ENCODE measurements at regions not wholly inside any gene's neighbourhood (a gene's known extent, or its start where the extent isn't known, plus 50 kb on each side); places are given as distances from the start of the nearest gene placed in this dataset.

GRCh38 chr5:96096724-96097123 is 135.1 kb upstream of the ELL2 start:
- Histone ChIP-seq H3K4me1 (ENCODE audit: control insufficient read depth in 1 of 2, insufficient read depth in 2 of 2, low read length in 2 of 2) (peaks cover 0 to 5% of the 10 kb centered on the region in 2 donors), H3K9ac (ENCODE audit: insufficient read depth, low read length, poor library complexity, severe bottlenecking) (no peak overlapping the region), H3K79me2 (ENCODE audit: insufficient read depth, low read length) (no peaks in the 10 kb centered on the region), H2AFZ (ENCODE audit: insufficient read depth, low read depth, low read length, poor library complexity, severe bottlenecking) (no peak overlapping the region), H3K36me3 (replicated peaks in 1 of 2; ENCODE audit: control insufficient read depth in 1 of 2, insufficient read depth in 2 of 2, low read length in 2 of 2) (no peaks in the 10 kb centered on the region), H3K27ac (ENCODE audit: low read depth in 1 of 2, low read length in 2 of 2) (no peak overlapping the region), H3K9me3 (replicated peaks in 1 of 2; ENCODE audit: control insufficient read depth in 1 of 2, insufficient read depth in 1 of 2, low read length in 2 of 2) (no peaks in the 10 kb centered on the region), H4K20me1 (ENCODE audit: insufficient read depth, low read length) (no peaks in the 10 kb centered on the region), H3K4me3 (replicated peaks in 1 of 3; ENCODE audit: low read depth in 2 of 3, low read length in 3 of 3) (no peak overlapping the region), H3K4me2 (replicated peaks; ENCODE audit: extremely low read depth, low read length, poor library complexity, severe bottlenecking) (no peak overlapping the region), H3K27me3 (ENCODE audit: control insufficient read depth in 2 of 2, insufficient read depth in 2 of 2, low read length in 2 of 2) (no peaks in the 10 kb centered on the region)
- Mint-ChIP-seq H3K36me3 (no peaks in the 10 kb centered on the region), H3K27ac (no peak overlapping the region), H3K27me3 (ENCODE audit: low read depth in 3 of 3) (peaks cover 0 to 2% (median 2%) of the 10 kb centered on the region in 3 donors), H3K9me3 (peaks cover 0 to 8% (median 3%) of the 10 kb centered on the region in 7 donors), H3K4me1 (peaks cover 3% of the 10 kb centered on the region), H3K4me3 (no peak overlapping the region)
- TF ChIP-seq CTCF (IDR thresholded peaks at IDR 0.05), result no peak
- WGBS (ENCODE audit: insufficient coverage), result no CpG with 5 or more reads among the region's 2 CpGs
- intact Hi-C loops (cut with micrococcal nuclease), result no loop called here
- DNase-seq, result no peak

GRCh38 chr5:96094904-96095303 is 133.3 kb upstream of the ELL2 start:
- Mint-ChIP-seq H3K9me3 (peaks cover 0 to 6% (median 3%) of the 10 kb centered on the region in 7 donors), H3K4me1 (peaks cover 3% of the 10 kb centered on the region), H3K27me3 (ENCODE audit: low read depth in 3 of 3) (peaks cover 0 to 2% (median 0%) of the 10 kb centered on the region in 3 donors), H3K36me3 (no peaks in the 10 kb centered on the region), H3K4me3 (no peak overlapping the region), H3K27ac (no peak overlapping the region)
- H3K4me3 ChIP-seq (replicated peaks in 1 of 3; ENCODE audit: low read depth in 2 of 3, low read length in 3 of 3), result no peak overlapping the region
- no peak for DNase-seq
- H2AFZ ChIP-seq (ENCODE audit: insufficient read depth, low read depth, low read length, poor library complexity, severe bottlenecking), result no peak overlapping the region
- H3K9ac ChIP-seq (ENCODE audit: insufficient read depth, low read length, poor library complexity, severe bottlenecking), result no peak overlapping the region
- H3K4me2 ChIP-seq (replicated peaks; ENCODE audit: extremely low read depth, low read length, poor library complexity, severe bottlenecking), result no peak overlapping the region
- H3K4me1 ChIP-seq (ENCODE audit: control insufficient read depth in 1 of 2, insufficient read depth in 2 of 2, low read length in 2 of 2), result peaks cover 0 to 5% of the 10 kb centered on the region in 2 donors
- no peaks in the 10 kb centered on the region for H3K36me3 ChIP-seq (replicated peaks in 1 of 2; ENCODE audit: control insufficient read depth in 1 of 2, insufficient read depth in 2 of 2, low read length in 2 of 2)
- no peaks in the 10 kb centered on the region for H3K27me3 ChIP-seq (ENCODE audit: control insufficient read depth in 2 of 2, insufficient read depth in 2 of 2, low read length in 2 of 2)
- no peaks in the 10 kb centered on the region for H4K20me1 ChIP-seq (ENCODE audit: insufficient read depth, low read length)
- TF ChIP-seq CTCF (IDR thresholded peaks at IDR 0.05), result no peak
- H3K27ac ChIP-seq (ENCODE audit: low read depth in 1 of 2, low read length in 2 of 2), result no peak overlapping the region
- H3K9me3 ChIP-seq (replicated peaks in 1 of 2; ENCODE audit: control insufficient read depth in 1 of 2, insufficient read depth in 1 of 2, low read length in 2 of 2), result no peaks in the 10 kb centered on the region
- H3K79me2 ChIP-seq (ENCODE audit: insufficient read depth, low read length), result no peaks in the 10 kb centered on the region
- intact Hi-C loops (cut with micrococcal nuclease), result no loop called here
